HUES48 (cell line): ENCODE measurements at regions not wholly inside any gene's neighbourhood (a gene's known extent, or its start where the extent isn't known, plus 50 kb on each side); places are given as distances from the start of the nearest gene placed in this dataset.
"Not testable (repeated sequence)": the region's sequence is repeated elsewhere in the genome, so short reads cannot be mapped to it uniquely, and the experiment has no call there.

ENCODE experiments used
- H3K27ac ChIP-seq: one replicate; pipeline ENCODE4 v1.7.0; 2013; ENCODE audit warnings: low read depth, low read length, inconsistent platforms
- H3K27me3 ChIP-seq: 2 replicates; pipeline ENCODE4 v1.6.1; 2013; ENCODE audit warnings: mild to moderate bottlenecking, low read length; ENCODE audit not compliant: control insufficient read depth, insufficient read depth
- H3K36me3 ChIP-seq: 2 replicates; pipeline ENCODE4 v1.6.1; 2013; ENCODE audit warnings: low read length; ENCODE audit not compliant: control insufficient read depth, insufficient read depth
- H3K4me1 ChIP-seq: 2 replicates; pipeline ENCODE4 v1.6.1; 2013; ENCODE audit warnings: mild to moderate bottlenecking, low read length; ENCODE audit not compliant: control insufficient read depth, insufficient read depth
- H3K4me3 ChIP-seq: 2 replicates; pipeline ENCODE4 v1.5.1; 2013; ENCODE audit warnings: mild to moderate bottlenecking, low read depth, low read length
- H3K9ac ChIP-seq: 2 replicates; pipeline ENCODE4 v1.6.1; 2013; ENCODE audit warnings: mild to moderate bottlenecking, low read depth, low read length, moderate library complexity
- H3K9me3 ChIP-seq: 2 replicates; pipeline ENCODE4 v1.6.1; 2013; ENCODE audit warnings: low read length; ENCODE audit not compliant: control insufficient read depth, insufficient read depth

DNA sequence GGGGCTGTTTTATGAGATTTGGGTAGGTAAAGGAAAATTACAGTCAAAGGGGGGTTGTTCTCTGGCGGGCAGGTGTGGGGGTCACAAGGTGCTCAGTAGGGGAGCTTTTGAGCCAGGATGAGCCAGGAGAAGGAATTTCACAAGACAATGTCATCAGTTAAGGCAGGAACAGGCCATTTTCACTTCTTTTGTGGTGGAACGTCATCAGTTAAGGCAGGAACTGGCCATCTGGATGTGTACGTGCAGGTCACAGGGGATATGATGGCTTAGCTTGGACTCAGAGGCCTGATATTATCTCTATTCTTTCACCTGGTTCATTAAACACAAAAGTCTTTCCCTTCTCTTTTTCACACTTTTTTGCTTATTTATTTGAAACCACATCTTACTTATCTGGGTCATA is 230.2 kb downstream of the PYDC2 start:
- not testable (repeated sequence) for H3K36me3 ChIP-seq, H3K9ac ChIP-seq, H3K27ac ChIP-seq, H3K4me3 ChIP-seq, H3K27me3 ChIP-seq, H3K9me3 ChIP-seq
- peaks cover 28% of the 10 kb centered on the region for H3K4me1 ChIP-seq

DNA sequence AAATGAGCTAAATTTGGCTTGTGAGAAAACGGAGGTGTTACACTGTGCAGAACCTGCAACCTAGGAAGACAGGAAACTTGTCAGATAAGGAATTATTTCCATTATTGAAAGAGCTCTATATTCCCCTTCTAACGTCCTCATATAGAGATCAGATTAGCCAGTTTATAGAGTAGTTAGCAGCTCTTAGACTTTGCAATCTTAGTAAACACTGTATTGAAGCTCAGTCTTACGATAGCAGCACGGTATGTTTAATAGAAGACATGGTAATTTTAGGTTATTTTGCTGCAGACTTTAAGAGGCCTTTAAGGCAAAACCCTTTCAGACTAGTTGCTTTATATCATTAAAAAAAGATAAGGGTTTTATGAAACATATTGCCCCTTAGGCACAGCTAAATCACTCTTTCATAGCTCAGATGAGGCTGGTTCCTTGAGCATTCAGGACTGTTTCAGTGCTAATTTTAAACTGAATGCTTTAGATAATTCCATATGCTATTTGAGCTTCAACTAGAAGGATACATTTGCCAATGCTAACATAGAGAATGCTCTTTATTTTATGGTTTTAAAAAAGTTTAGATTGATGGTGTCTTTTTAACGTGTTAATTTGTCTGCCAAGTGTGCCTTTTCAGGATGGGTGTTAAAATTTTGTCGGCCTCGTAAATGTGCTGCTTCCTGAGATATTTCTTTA is 234.3 kb downstream of the PYDC2 start:
- Histone ChIP-seq H3K9ac (no peak overlapping the region), H3K9me3 (no peaks in the 10 kb centered on the region), H3K4me3 (no peak overlapping the region), H3K27me3 (no peaks in the 10 kb centered on the region), H3K27ac (no peak overlapping the region), H3K36me3 (no peaks in the 10 kb centered on the region), H3K4me1 (peaks cover 12% of the 10 kb centered on the region; the same call in 1 of the 2 replicates)

DNA sequence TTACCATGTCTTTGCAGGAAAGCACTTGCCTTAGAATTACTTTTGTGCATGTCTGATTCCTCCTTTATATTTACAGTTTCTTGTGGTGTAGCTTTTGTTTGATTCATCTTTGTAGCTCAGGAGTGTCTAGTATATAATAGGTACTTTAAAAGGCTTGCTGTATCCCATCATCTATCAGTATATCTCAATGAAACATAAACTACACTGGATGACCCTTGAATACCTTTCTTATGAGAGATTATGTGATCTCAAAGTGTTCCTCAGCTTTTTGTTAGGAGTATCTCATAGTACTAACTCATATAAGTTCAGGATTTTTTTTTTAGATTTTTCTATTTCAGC is 234.8 kb downstream of the PYDC2 start:
- Histone ChIP-seq H3K36me3 (no peaks in the 10 kb centered on the region), H3K9me3 (no peaks in the 10 kb centered on the region), H3K27me3 (no peaks in the 10 kb centered on the region), H3K4me3 (no peak overlapping the region), H3K27ac (no peak overlapping the region), H3K9ac (no peak overlapping the region), H3K4me1 (peaks cover 7% of the 10 kb centered on the region; the same call in 1 of the 2 replicates)

DNA sequence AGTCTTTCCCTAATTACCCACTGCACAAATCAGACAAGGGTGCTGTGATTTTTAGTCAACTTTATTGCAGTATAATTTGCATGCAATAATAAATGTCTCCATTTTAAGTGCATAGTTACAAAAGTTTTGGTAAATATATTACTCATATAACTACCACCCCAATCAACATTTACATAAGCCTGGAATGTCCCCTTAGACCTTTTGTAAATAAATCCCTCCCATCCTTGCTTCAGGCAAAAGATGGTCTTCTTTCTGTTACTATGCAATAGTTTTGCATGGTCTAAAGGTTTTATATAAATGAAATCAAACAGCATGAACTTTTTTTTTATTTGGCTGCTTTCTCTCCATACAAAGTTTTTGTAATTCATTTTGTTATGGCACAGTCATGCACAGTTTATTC is 235.4 kb downstream of the PYDC2 start:
- Histone ChIP-seq H3K4me3 (no peak overlapping the region), H3K27me3 (no peaks in the 10 kb centered on the region), H3K9ac (no peak overlapping the region), H3K4me1 (peaks cover 5% of the 10 kb centered on the region; the same call in 1 of the 2 replicates), H3K9me3 (0 out of 2 replicates have a peak, but pooled peaks cover 3% of the 10 kb centered on the region), H3K27ac (no peak overlapping the region), H3K36me3 (no peaks in the 10 kb centered on the region)

DNA sequence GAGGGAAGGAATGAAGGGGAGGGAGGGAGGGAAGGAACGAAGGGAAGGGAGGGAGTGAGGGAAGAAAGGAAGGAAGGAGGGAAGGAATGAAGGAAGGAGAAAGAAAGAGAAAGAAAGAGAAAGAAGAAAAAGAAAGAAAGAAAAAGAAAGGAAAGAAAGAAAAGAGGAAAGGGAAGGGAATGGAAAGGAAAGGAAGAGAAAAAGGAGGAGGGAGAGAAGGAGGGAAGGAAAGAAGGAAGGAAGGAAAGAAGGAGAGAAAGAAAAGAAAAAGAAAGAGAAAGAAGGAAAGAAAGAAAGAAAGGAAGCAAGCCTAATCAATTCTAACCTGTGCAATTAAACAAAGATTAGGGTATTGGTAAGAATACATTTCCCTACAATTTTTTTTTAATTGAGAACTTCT is 238.6 kb downstream of the PYDC2 start:
- Histone ChIP-seq H3K4me1 (peaks cover 4% of the 10 kb centered on the region; the same call in 1 of the 2 replicates), H3K27me3 (no peaks in the 10 kb centered on the region), H3K9ac (no peak overlapping the region), H3K36me3 (no peaks in the 10 kb centered on the region), H3K9me3 (0 out of 2 replicates have a peak, but pooled peaks cover 4% of the 10 kb centered on the region), H3K4me3 (no peak overlapping the region), H3K27ac (no peak overlapping the region)

DNA sequence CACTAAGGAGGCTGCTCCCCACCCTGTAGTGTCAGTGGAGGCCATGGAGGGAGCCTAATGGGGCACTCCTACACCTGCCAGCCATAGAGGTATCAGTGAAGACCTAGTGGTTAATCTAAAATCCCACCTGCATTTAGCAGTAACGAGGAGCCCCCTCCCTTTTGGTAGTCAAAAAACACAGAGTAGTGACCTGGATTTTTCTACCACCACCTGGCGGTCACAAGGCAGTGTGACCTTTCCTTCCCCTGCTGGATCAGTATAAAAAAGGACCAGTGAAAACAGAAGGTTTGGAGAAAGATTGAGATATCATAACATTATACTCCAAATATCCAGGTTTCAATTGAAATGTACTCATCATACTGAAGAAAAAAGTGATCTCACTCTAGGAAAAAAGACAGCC is 241.2 kb downstream of the PYDC2 start:
- Histone ChIP-seq H3K4me3 (no peak overlapping the region), H3K9me3 (0 out of 2 replicates have a peak, but pooled peaks cover 4% of the 10 kb centered on the region), H3K9ac (no peak overlapping the region), H3K36me3 (no peaks in the 10 kb centered on the region), H3K4me1 (peaks cover 4% of the 10 kb centered on the region; the same call in 1 of the 2 replicates), H3K27me3 (no peaks in the 10 kb centered on the region), H3K27ac (no peak overlapping the region)

DNA sequence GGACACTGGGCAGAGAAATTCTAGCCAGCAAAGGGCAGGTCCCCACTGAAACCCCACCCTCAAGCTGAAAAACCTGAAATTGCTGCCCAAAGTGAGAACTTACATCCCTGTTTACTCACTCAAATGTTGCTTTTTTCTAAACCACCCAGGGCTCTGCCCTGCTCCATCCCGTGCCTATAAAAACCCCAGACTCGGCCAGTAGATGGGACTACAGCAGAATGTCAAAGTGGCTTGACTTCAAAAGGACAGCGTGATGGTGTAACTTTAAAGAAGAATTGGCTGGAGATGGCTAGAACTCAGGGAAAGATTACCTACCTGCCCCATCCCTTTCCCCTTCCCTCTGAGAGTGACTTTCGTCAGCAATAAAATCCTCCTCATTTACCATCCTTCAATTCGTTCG is 246.9 kb downstream of the PYDC2 start:
- Histone ChIP-seq H3K4me1 (no peaks in the 10 kb centered on the region), H3K9me3 (no peaks in the 10 kb centered on the region), H3K27me3 (no peaks in the 10 kb centered on the region), H3K4me3 (no peak overlapping the region), H3K27ac (no peak overlapping the region), H3K36me3 (no peaks in the 10 kb centered on the region), H3K9ac (no peak overlapping the region)

DNA sequence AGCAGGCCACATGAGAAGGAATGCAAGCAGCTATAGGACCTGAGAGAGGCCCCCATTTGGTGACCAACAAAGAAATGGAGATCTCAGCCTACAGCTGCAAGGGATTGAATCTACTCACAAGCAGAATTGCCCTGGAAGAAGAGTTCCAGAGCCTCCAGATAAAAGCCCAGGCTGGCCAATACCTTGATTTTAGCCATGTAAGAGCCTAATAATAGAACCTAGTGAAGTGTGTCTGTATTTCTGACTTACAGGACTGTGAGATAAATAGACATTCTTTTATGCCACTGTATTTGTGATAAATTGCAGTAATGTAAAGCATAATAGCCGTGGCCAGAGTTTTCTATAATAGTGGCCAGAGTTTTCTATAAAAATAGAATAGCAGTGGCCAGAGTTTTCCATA is 254.6 kb downstream of the PYDC2 start:
- H3K4me1 ChIP-seq: no peaks in the 10 kb centered on the region
- H3K36me3 ChIP-seq: no peaks in the 10 kb centered on the region
- no peak overlapping the region for H3K9ac ChIP-seq
- H3K9me3 ChIP-seq: no peaks in the 10 kb centered on the region
- no peaks in the 10 kb centered on the region for H3K27me3 ChIP-seq
- no peak overlapping the region for H3K4me3 ChIP-seq
- no peak overlapping the region for H3K27ac ChIP-seq

DNA sequence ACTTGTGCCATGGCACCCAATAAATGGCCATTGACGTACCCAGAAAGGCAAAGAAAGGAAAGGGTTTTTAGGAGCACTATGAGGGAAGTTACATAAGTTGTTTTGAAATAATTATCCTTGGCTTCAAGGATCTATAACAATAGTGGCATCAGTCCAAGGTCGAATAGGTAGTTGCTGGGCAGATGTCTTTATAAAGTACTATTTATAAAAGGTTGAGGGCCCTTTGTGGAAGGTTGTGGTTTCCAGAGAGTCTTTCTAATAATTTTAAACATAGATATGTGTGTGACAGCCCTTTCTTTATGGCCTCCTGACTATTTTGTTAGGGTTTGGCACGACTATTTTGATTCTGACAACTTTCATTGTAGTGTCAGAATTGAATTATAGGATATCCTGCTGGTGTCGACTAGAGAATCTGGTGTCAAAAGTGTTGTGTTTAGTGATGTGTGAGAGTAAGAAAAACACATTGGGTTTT is 260.5 kb downstream of the PYDC2 start:
- H3K4me1 ChIP-seq: no peaks in the 10 kb centered on the region
- H3K27me3 ChIP-seq: no peaks in the 10 kb centered on the region
- H3K9me3 ChIP-seq: no peaks in the 10 kb centered on the region
- H3K36me3 ChIP-seq: no peaks in the 10 kb centered on the region
- no peak overlapping the region for H3K27ac ChIP-seq
- no peak overlapping the region for H3K4me3 ChIP-seq
- no peak overlapping the region for H3K9ac ChIP-seq

DNA sequence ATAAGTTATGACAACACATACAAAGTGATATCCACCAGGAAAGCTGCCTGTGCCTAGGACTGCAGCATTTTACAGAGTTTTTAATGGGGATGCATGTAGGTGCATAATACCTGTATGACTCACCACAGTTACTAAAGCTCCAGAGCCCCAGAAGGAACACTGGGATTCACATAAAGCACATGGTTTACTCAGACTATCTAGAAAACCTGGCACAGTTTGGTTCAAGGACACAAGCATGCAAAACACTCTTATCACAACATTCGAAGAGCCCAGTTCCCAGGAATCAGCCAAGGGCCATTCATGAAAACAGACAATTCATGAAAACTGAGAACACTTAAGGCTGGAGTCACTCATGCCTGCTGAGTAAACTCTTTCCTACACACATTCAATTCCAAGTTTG is 261.0 kb downstream of the PYDC2 start:
- no peaks in the 10 kb centered on the region for H3K9me3 ChIP-seq
- no peaks in the 10 kb centered on the region for H3K27me3 ChIP-seq
- H3K36me3 ChIP-seq: no peaks in the 10 kb centered on the region
- H3K9ac ChIP-seq: no peak overlapping the region
- H3K27ac ChIP-seq: no peak overlapping the region
- H3K4me1 ChIP-seq: no peaks in the 10 kb centered on the region
- H3K4me3 ChIP-seq: no peak overlapping the region

DNA sequence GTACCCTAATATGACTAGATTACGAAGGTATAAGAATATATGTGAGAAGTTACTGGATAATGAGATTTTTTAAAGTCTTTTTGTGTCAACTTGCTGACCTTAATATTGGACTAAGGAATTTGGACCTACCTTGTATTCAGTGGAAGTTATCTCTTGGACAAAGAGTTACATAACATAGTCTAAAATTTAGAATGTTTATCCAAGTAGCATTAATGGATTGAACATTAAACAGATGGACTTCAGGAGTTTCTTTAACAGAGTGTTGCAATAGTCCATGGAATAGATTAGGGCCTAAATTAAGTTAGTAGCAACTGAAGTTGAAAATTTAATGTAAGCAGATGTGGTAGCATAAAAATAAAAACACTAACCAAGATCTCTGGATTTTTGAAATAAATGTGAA is 266.4 kb downstream of the PYDC2 start:
- Histone ChIP-seq H3K9me3 (no peaks in the 10 kb centered on the region), H3K4me1 (no peaks in the 10 kb centered on the region), H3K27ac (no peak overlapping the region), H3K36me3 (no peaks in the 10 kb centered on the region), H3K4me3 (no peak overlapping the region), H3K9ac (no peak overlapping the region), H3K27me3 (no peaks in the 10 kb centered on the region)
